H9 (cell line): ENCODE measurements at regions not wholly inside any gene's neighbourhood (a gene's known extent, or its start where the extent isn't known, plus 50 kb on each side); places are given as distances from the start of the nearest gene placed in this dataset.

ENCODE experiments used
- DNase-seq: peaks from one replicate; pipeline ENCODE4 v3.0.0-alpha.2; 2017
- H2AFZ ChIP-seq: one replicate; pipeline ENCODE4 v1.6.1; 2013; ENCODE audit warnings: mild to moderate bottlenecking, low read length, control low read depth, moderate library complexity
- H2AK5ac ChIP-seq: 2 replicates; pipeline ENCODE4 v1.6.1; 2013; ENCODE audit warnings: low read length, control low read depth, mixed read lengths; ENCODE audit not compliant: insufficient read length
- H2BK120ac ChIP-seq: one replicate; pipeline ENCODE4 v1.6.1; 2013; ENCODE audit warnings: low read depth, mild to moderate bottlenecking, low read length, control low read depth, inconsistent platforms; ENCODE audit not compliant: poor library complexity, severe bottlenecking
- H2BK12ac ChIP-seq: 2 replicates; pipeline ENCODE4 v1.6.1; 2013; ENCODE audit warnings: low read length, control low read depth, mixed read lengths, low read depth; ENCODE audit not compliant: insufficient read length
- H2BK15ac ChIP-seq: 2 replicates; pipeline ENCODE4 v1.6.1; 2013; ENCODE audit warnings: low read depth, low read length, control low read depth
- H2BK20ac ChIP-seq: one replicate; pipeline ENCODE4 v1.6.1; 2013; ENCODE audit warnings: low read depth, mild to moderate bottlenecking, low read length, control low read depth, inconsistent platforms; ENCODE audit not compliant: poor library complexity, severe bottlenecking
- H2BK5ac ChIP-seq: 2 replicates; pipeline ENCODE4 v1.6.1; 2013; ENCODE audit warnings: low read length, control low read depth, mixed read lengths; ENCODE audit not compliant: insufficient read length
- H3K14ac ChIP-seq: 2 replicates; pipeline ENCODE4 v1.6.1; 2013; ENCODE audit warnings: low read length, control low read depth; ENCODE audit not compliant: insufficient read depth
- H3K18ac ChIP-seq: 2 replicates; pipeline ENCODE4 v1.6.1; 2013; ENCODE audit warnings: low read depth, mild to moderate bottlenecking, mixed read lengths, low read length, control low read depth; ENCODE audit not compliant: insufficient read length
- H3K23ac ChIP-seq: 2 replicates; pipeline ENCODE4 v1.6.1; 2013; ENCODE audit warnings: low read length, control low read depth, mixed read lengths, low read depth; ENCODE audit not compliant: insufficient read length
- H3K23me2 ChIP-seq: 2 replicates; pipeline ENCODE4 v1.6.1; 2013; ENCODE audit warnings: low read depth, mild to moderate bottlenecking, mixed read lengths, low read length, control low read depth; ENCODE audit not compliant: insufficient read length, poor library complexity, severe bottlenecking
- H3K27ac ChIP-seq: 2 replicates; pipeline ENCODE4 v1.5.1; 2013; ENCODE audit warnings: low read length, control low read depth, mixed read lengths, low read depth; ENCODE audit not compliant: insufficient read length
- H3K27me3 ChIP-seq: 2 replicates; pipeline ENCODE4 v1.6.1; 2013; ENCODE audit warnings: low read length, control low read depth, inconsistent platforms; ENCODE audit not compliant: insufficient read depth
- H3K4ac ChIP-seq: 2 replicates; pipeline ENCODE4 v1.6.1; 2013; ENCODE audit warnings: low read depth, mild to moderate bottlenecking, control low read depth, inconsistent platforms, low read length, moderate library complexity
- H3K4me1 ChIP-seq: 2 replicates; pipeline ENCODE4 v1.6.1; 2013; ENCODE audit warnings: low read length, control low read depth, inconsistent platforms; ENCODE audit not compliant: insufficient read depth
- H3K4me2 ChIP-seq: 2 replicates; pipeline ENCODE4 v1.6.1; 2013; ENCODE audit warnings: low read length, control low read depth, mixed read lengths; ENCODE audit not compliant: insufficient read length, insufficient read depth
- H3K56ac ChIP-seq: 2 replicates; pipeline ENCODE4 v1.6.1; 2013; ENCODE audit warnings: low read depth, mild to moderate bottlenecking, mixed read lengths, low read length, control low read depth; ENCODE audit not compliant: insufficient read length
- H3K79me1 ChIP-seq: 2 replicates; pipeline ENCODE4 v1.6.1; 2013; ENCODE audit warnings: low read depth, mild to moderate bottlenecking, moderate library complexity, low read length, control low read depth, inconsistent platforms; ENCODE audit not compliant: insufficient read depth, poor library complexity, severe bottlenecking
- H3K79me2 ChIP-seq: 2 replicates; pipeline ENCODE4 v1.6.1; 2013; ENCODE audit warnings: low read length, control low read depth, inconsistent platforms; ENCODE audit not compliant: insufficient read depth
- H3K9ac ChIP-seq: 2 replicates; pipeline ENCODE4 v1.6.1; 2013; ENCODE audit warnings: low read length, control low read depth, mixed read lengths; ENCODE audit not compliant: insufficient read length; ENCODE audit errors: extremely low read depth
- H3K9me3 ChIP-seq: one replicate; pipeline ENCODE4 v1.6.1; 2013; ENCODE audit warnings: low read depth, low read length, inconsistent platforms; ENCODE audit not compliant: control insufficient read depth
- H3T11ph ChIP-seq: one replicate; pipeline ENCODE4 v1.6.1; 2013; ENCODE audit warnings: mild to moderate bottlenecking, low read length, control low read depth, inconsistent platforms
- H4K20me1 ChIP-seq: one replicate; pipeline ENCODE4 v1.6.1; 2013; ENCODE audit not compliant: control insufficient read depth, insufficient read length, insufficient read depth
- H4K5ac ChIP-seq: 2 replicates; pipeline ENCODE4 v1.6.1; 2013; ENCODE audit warnings: low read depth, mild to moderate bottlenecking, mixed read lengths, low read length, control low read depth; ENCODE audit not compliant: insufficient read length
- H4K8ac ChIP-seq: replicated peaks from 2 replicates; pipeline ENCODE4 v1.6.1; 2013; ENCODE audit warnings: low read length, control low read depth, mixed read lengths, low read depth; ENCODE audit not compliant: insufficient read length
- H4K91ac ChIP-seq: 2 replicates; pipeline ENCODE4 v1.6.1; 2013; ENCODE audit warnings: low read depth, mild to moderate bottlenecking, moderate library complexity, mixed read lengths, low read length, control low read depth; ENCODE audit not compliant: insufficient read length
- H3K27ac Mint-ChIP-seq, 3 experiments: 2 replicates in 2 of 3; 3 replicates in 1 of 3; pipeline ENCODE4 v1.8.0; 2020 to 2021; ENCODE audit warnings: mixed read lengths in 3 of 3, mild to moderate bottlenecking in 1 of 3, moderate library complexity in 1 of 3
- H3K27me3 Mint-ChIP-seq: 2 replicates; pipeline ENCODE4 v1.8.0; 2021; ENCODE audit warnings: low read depth, mild to moderate bottlenecking, moderate library complexity, mixed read lengths
- H3K36me3 Mint-ChIP-seq, 3 experiments: 2 replicates in 2 of 3; 3 replicates in 1 of 3; pipeline ENCODE4 v1.8.0; 2020 to 2021; ENCODE audit warnings: low read depth in 3 of 3, mixed read lengths in 3 of 3; ENCODE audit not compliant: insufficient read depth in 1 of 3
- H3K4me1 Mint-ChIP-seq, 2 experiments: 2 replicates each; pipeline ENCODE4 v1.8.0; 2020; ENCODE audit warnings: mixed read lengths in 2 of 2
- H3K4me3 Mint-ChIP-seq, 2 experiments: 2 replicates in 1 of 2; 3 replicates in 1 of 2; pipeline ENCODE4 v1.8.0; 2020 to 2021; ENCODE audit warnings: mild to moderate bottlenecking in 2 of 2, mixed read lengths in 2 of 2, moderate library complexity in 1 of 2
- H3K9me3 Mint-ChIP-seq, 2 experiments: 2 replicates in 1 of 2; 3 replicates in 1 of 2; pipeline ENCODE4 v1.8.0; 2020; ENCODE audit warnings: mild to moderate bottlenecking in 2 of 2, mixed read lengths in 2 of 2, moderate library complexity in 1 of 2
- CTCF ChIP-seq: fragments of 200-600 bp; sonication (generic); conservative IDR thresholded peaks from 3 replicates; pipeline ENCODE4 v1.8.0; 2021; ENCODE audit warnings: antibody characterized with exemption, mild to moderate bottlenecking
- WGBS: extraction: QIAGEN DNeasy Blood & Tissue Kit; methylation state at CpG from one replicate; pipeline ENCODE4 v1.1.7; 2013; ENCODE audit warnings: missing lambda C conversion rate, low lambda C conversion rate, mixed read lengths; ENCODE audit not compliant: insufficient read length; ENCODE audit errors: extremely low coverage; 5-methylcytosine and 5-hydroxymethylcytosine counted together

GRCh38 chr12:5123921-5124320 lies 80.2 kb downstream of the KCNA5 start:
- no peak overlapping the region for H2AK5ac ChIP-seq
- H3K79me2 ChIP-seq: no peaks in the 10 kb centered on the region
- H3K4me1 ChIP-seq: no peaks in the 10 kb centered on the region
- H3K9me3 ChIP-seq: no peaks in the 10 kb centered on the region
- TF ChIP-seq CTCF: no peak
- Mint-ChIP-seq H3K36me3 (peaks cover 0 to 4% (median 1%) of the 10 kb centered on the region in 3 experiments; a peak in 1 of 7 replicates), H3K4me1 (no peaks in the 10 kb centered on the region), H3K27ac (no peak overlapping the region), H3K9me3 (peaks cover 2% of the 10 kb centered on the region in 2 experiments; a peak in 2 of 5 replicates), H3K4me3 (no peak overlapping the region), H3K27me3 (no peaks in the 10 kb centered on the region; the same call in 1 of the 2 replicates)
- H3K23ac ChIP-seq: no peak overlapping the region
- H4K20me1 ChIP-seq: no peaks in the 10 kb centered on the region
- no CpG with 5 or more reads among the region's 2 CpGs for WGBS
- H3K79me1 ChIP-seq: no peaks in the 10 kb centered on the region
- no peak overlapping the region for H3K4me2 ChIP-seq
- H4K8ac ChIP-seq: no peak overlapping the region
- no peak overlapping the region for H3K18ac ChIP-seq
- H3K14ac ChIP-seq: no peak overlapping the region
- no peak overlapping the region for H3K4ac ChIP-seq
- no peak overlapping the region for H2BK15ac ChIP-seq
- no peak overlapping the region for H4K5ac ChIP-seq
- H2BK20ac ChIP-seq: no peak overlapping the region
- H3K9ac ChIP-seq: no peak overlapping the region
- H2BK120ac ChIP-seq: no peak overlapping the region
- no peak overlapping the region for H2BK12ac ChIP-seq
- H3K56ac ChIP-seq: no peak overlapping the region
- H4K91ac ChIP-seq: no peak overlapping the region
- no peak overlapping the region for H3K27ac ChIP-seq
- DNase-seq: no peak
- no peak overlapping the region for H2BK5ac ChIP-seq
- no peaks in the 10 kb centered on the region for H3K23me2 ChIP-seq
- no peak overlapping the region for H2AFZ ChIP-seq
- no peaks in the 10 kb centered on the region for H3K27me3 ChIP-seq
- H3T11ph ChIP-seq: no peak overlapping the region
